Neuronal stem cell (in vitro differentiated cells): ENCODE measurements at regions not wholly inside any gene's neighbourhood (a gene's known extent, or its start where the extent isn't known, plus 50 kb on each side); places are given as distances from the start of the nearest gene placed in this dataset.
"Not testable (repeated sequence)": the region's sequence is repeated elsewhere in the genome, so short reads cannot be mapped to it uniquely, and the experiment has no call there.

Source experiments
- DNase-seq: peaks from one replicate; pipeline ENCODE4 v3.0.0-alpha.2; 2013; ENCODE audit warnings: low spot score
- H2AFZ ChIP-seq: one replicate; pipeline ENCODE4 v1.6.1; 2013; ENCODE audit warnings: mild to moderate bottlenecking, low read length, inconsistent platforms
- H2AK5ac ChIP-seq: 2 replicates; pipeline ENCODE4 v1.6.1; 2013; ENCODE audit warnings: low read depth, mild to moderate bottlenecking, inconsistent platforms, low read length, moderate library complexity, mixed read lengths
- H2BK120ac ChIP-seq: 2 replicates; pipeline ENCODE4 v1.6.1; 2013; ENCODE audit warnings: low read depth, mild to moderate bottlenecking, inconsistent platforms, low read length, moderate library complexity, mixed read lengths
- H2BK12ac ChIP-seq: one replicate; pipeline ENCODE4 v1.6.1; 2013; ENCODE audit warnings: low read length, inconsistent platforms
- H2BK15ac ChIP-seq: 2 replicates; pipeline ENCODE4 v1.6.1; 2013; ENCODE audit warnings: mild to moderate bottlenecking, low read length, inconsistent platforms, mixed read lengths
- H2BK5ac ChIP-seq: one replicate; pipeline ENCODE4 v1.6.1; 2013; ENCODE audit warnings: inconsistent platforms, mild to moderate bottlenecking, low read length, moderate library complexity
- H3K14ac ChIP-seq: one replicate; pipeline ENCODE4 v1.6.1; 2013; ENCODE audit warnings: low read length, inconsistent platforms
- H3K18ac ChIP-seq: 2 replicates; pipeline ENCODE4 v1.6.1; 2013; ENCODE audit warnings: low read length, inconsistent platforms
- H3K23ac ChIP-seq: 2 replicates; pipeline ENCODE4 v1.6.1; 2013; ENCODE audit warnings: low read depth, mild to moderate bottlenecking, mixed read lengths, low read length, inconsistent platforms; ENCODE audit not compliant: poor library complexity
- H3K27ac ChIP-seq: replicated peaks from 3 replicates; pipeline ENCODE4 v1.5.1; 2013; ENCODE audit warnings: low read length, inconsistent platforms
- H3K27me3 ChIP-seq, 3 experiments: 2 replicates each; pipeline ENCODE4 v1.6.1; 2013; ENCODE audit warnings: low read length in 3 of 3, mild to moderate bottlenecking in 2 of 3, inconsistent platforms in 1 of 3, low read depth in 1 of 3, mixed read lengths in 1 of 3, moderate library complexity in 1 of 3; ENCODE audit not compliant: control insufficient read depth in 3 of 3, insufficient read depth in 3 of 3
- H3K36me3 ChIP-seq, 2 donors: replicated peaks in 1 of 2; 2 replicates each; pipeline ENCODE4 v1.6.1; 2013; ENCODE audit warnings: low read length in 2 of 2; ENCODE audit not compliant: control insufficient read depth in 2 of 2, insufficient read depth in 2 of 2
- H3K4ac ChIP-seq: 2 replicates; pipeline ENCODE4 v1.6.1; 2013; ENCODE audit warnings: inconsistent platforms, mild to moderate bottlenecking, low read length, moderate library complexity
- H3K4me1 ChIP-seq, 2 donors: 1 replicate in 1 of 2; 2 replicates in 1 of 2; pipeline ENCODE4 v1.6.1; 2013; ENCODE audit warnings: low read length in 2 of 2, low read depth in 1 of 2; ENCODE audit not compliant: control insufficient read depth in 2 of 2, insufficient read depth in 1 of 2
- H3K4me2 ChIP-seq: one replicate; pipeline ENCODE4 v1.6.1; 2013; ENCODE audit warnings: mild to moderate bottlenecking, low read length, inconsistent platforms; ENCODE audit not compliant: insufficient read depth, poor library complexity, severe bottlenecking
- H3K4me3 ChIP-seq, 2 donors: 2 replicates each; pipeline ENCODE4 v1.5.1; 2013; ENCODE audit warnings: low read length in 2 of 2, mild to moderate bottlenecking in 2 of 2, inconsistent platforms in 1 of 2, moderate library complexity in 1 of 2
- H3K79me1 ChIP-seq: one replicate; pipeline ENCODE4 v1.6.1; 2013; ENCODE audit warnings: low read depth, mild to moderate bottlenecking, inconsistent platforms, low read length, moderate library complexity
- H3K9ac ChIP-seq: one replicate; pipeline ENCODE4 v1.6.1; 2013; ENCODE audit warnings: mild to moderate bottlenecking, low read depth, low read length, inconsistent platforms; ENCODE audit not compliant: poor library complexity
- H3K9me3 ChIP-seq, 2 donors: replicated peaks in 1 of 2; 2 replicates each; pipeline versions ENCODE3 to v1.6.1; 2013; ENCODE audit warnings: low read length in 2 of 2, mild to moderate bottlenecking in 2 of 2, inconsistent platforms in 1 of 2, low read depth in 1 of 2, mixed read lengths in 1 of 2, moderate library complexity in 1 of 2; ENCODE audit not compliant: control insufficient read depth in 2 of 2, insufficient read depth in 1 of 2
- H4K8ac ChIP-seq: one replicate; pipeline ENCODE4 v1.6.1; 2013; ENCODE audit warnings: low read depth, mild to moderate bottlenecking, inconsistent platforms, low read length, moderate library complexity
- H4K91ac ChIP-seq: one replicate; pipeline ENCODE4 v1.6.1; 2013; ENCODE audit warnings: low read length, low read depth, mild to moderate bottlenecking, inconsistent platforms; ENCODE audit not compliant: poor library complexity
- WGBS, 2 donors: extraction: QIAGEN DNeasy Blood & Tissue Kit; methylation state at CpG; one replicate each; pipeline ENCODE4 v1.1.7; 2013; ENCODE audit warnings: missing lambda C conversion rate in 2 of 2, mixed read lengths in 1 of 2; ENCODE audit not compliant: insufficient read length in 2 of 2, insufficient replicate concordance in 1 of 2; ENCODE audit errors: extremely low coverage in 2 of 2; 5-methylcytosine and 5-hydroxymethylcytosine counted together

- H3K4me1 ChIP-seq = peaks cover 3 to 18% of the 10 kb centered on the region in 2 donors
- not testable (repeated sequence) for H2BK120ac ChIP-seq
- WGBS, 2 donors = no CpG with 5 or more reads among the region's 9 CpGs
These were observed 66.0 kb upstream of the SFSWAP start for GRCh38 chr12:131644917-131645316.

GRCh38 chr12:131645557-131645956 is 65.3 kb upstream of the SFSWAP start:
- not testable (repeated sequence) for H2BK12ac ChIP-seq, H4K8ac ChIP-seq, H3K27ac ChIP-seq, H3K9ac ChIP-seq, H2BK15ac ChIP-seq, H3K36me3 ChIP-seq, H3K4me3 ChIP-seq, H3K23ac ChIP-seq, H2BK5ac ChIP-seq, H2BK120ac ChIP-seq, H4K91ac ChIP-seq, H3K27me3 ChIP-seq, H2AK5ac ChIP-seq, H3K18ac ChIP-seq, H3K4ac ChIP-seq, DNase-seq, H3K4me2 ChIP-seq, H2AFZ ChIP-seq, H3K79me1 ChIP-seq, H3K14ac ChIP-seq, H3K9me3 ChIP-seq
- no CpG with 5 or more reads among the region's 13 CpGs for WGBS, 2 donors
- H3K4me1 ChIP-seq = peaks cover 3 to 18% of the 10 kb centered on the region in 2 donors

More at GRCh38 chr12:131644917-131645316, 66.0 kb upstream of the SFSWAP start:
- not testable (repeated sequence) for H2AK5ac ChIP-seq, H3K23ac ChIP-seq, H3K9me3 ChIP-seq, H3K4me2 ChIP-seq, H2BK5ac ChIP-seq, H3K4me3 ChIP-seq, H2BK12ac ChIP-seq, H3K14ac ChIP-seq, H3K27me3 ChIP-seq, H3K18ac ChIP-seq, H4K8ac ChIP-seq, H2AFZ ChIP-seq, H4K91ac ChIP-seq, H3K79me1 ChIP-seq, H3K4ac ChIP-seq, H3K36me3 ChIP-seq, H2BK15ac ChIP-seq, DNase-seq, H3K9ac ChIP-seq, H3K27ac ChIP-seq

- WGBS, 2 donors = no CpG with 5 or more reads among the region's 9 CpGs
These were observed 64.4 kb upstream of the SFSWAP start for GRCh38 chr12:131646444-131646843.

GRCh38 chr12:131647667-131648066 is 63.2 kb upstream of the SFSWAP start:
- Histone ChIP-seq H3K23ac (no peak overlapping the region), H3K27ac (no peak overlapping the region), H3K9me3 (no peaks in the 10 kb centered on the region), H3K4me2 (no peak overlapping the region), H4K91ac (no peak overlapping the region), H3K79me1 (no peaks in the 10 kb centered on the region), H3K18ac (no peak overlapping the region), H4K8ac (no peak overlapping the region), H2BK5ac (no peak overlapping the region), H2AFZ (no peak overlapping the region), H3K4me3 (no peak overlapping the region), H3K14ac (no peak overlapping the region), H3K36me3 (no peaks in the 10 kb centered on the region), H3K27me3 (peaks cover 0 to 4% (median 0%) of the 10 kb centered on the region in 3 experiments), H3K4me1 (peaks cover 1 to 15% of the 10 kb centered on the region in 2 donors), H2BK12ac (no peak overlapping the region), H2BK120ac (no peak overlapping the region), H2BK15ac (no peak overlapping the region), H2AK5ac (no peak overlapping the region), H3K4ac (no peak overlapping the region), H3K9ac (no peak overlapping the region)
- DNase-seq = no peak
- 100% methylated on average over 2 of the region's 4 CpGs; no CpG with 5 or more reads in 1 of the 2 donors for WGBS, 2 donors

More at GRCh38 chr12:131646444-131646843, 64.4 kb upstream of the SFSWAP start:
- not testable (repeated sequence) for H3K14ac ChIP-seq, H3K27ac ChIP-seq, H2AFZ ChIP-seq, H3K36me3 ChIP-seq, DNase-seq, H4K91ac ChIP-seq, H4K8ac ChIP-seq, H3K9me3 ChIP-seq, H3K27me3 ChIP-seq, H2BK5ac ChIP-seq, H2AK5ac ChIP-seq, H3K4me2 ChIP-seq, H3K4ac ChIP-seq, H3K23ac ChIP-seq, H2BK15ac ChIP-seq, H2BK12ac ChIP-seq, H3K9ac ChIP-seq, H3K4me3 ChIP-seq, H2BK120ac ChIP-seq, H3K79me1 ChIP-seq, H3K18ac ChIP-seq
- peaks cover 3 to 18% of the 10 kb centered on the region in 2 donors for H3K4me1 ChIP-seq
